PC-9 (cell line): ENCODE measurements at regions not wholly inside any gene's neighbourhood (a gene's known extent, or its start where the extent isn't known, plus 50 kb on each side); places are given as distances from the start of the nearest gene placed in this dataset.

Source experiments
- CTCF ChIP-seq: fragments of 200-600 bp; sonication (generic); conservative IDR thresholded peaks from 2 replicates; pipeline ENCODE4 v1.6.1; 2017; ENCODE audit warnings: mixed run types, antibody characterized with exemption, mild to moderate bottlenecking, moderate library complexity
- EZH2 ChIP-seq: fragments of 200-600 bp; sonication (generic); IDR thresholded peaks from 2 replicates; pipeline ENCODE4 v1.8.0; 2017; ENCODE audit warnings: antibody characterized with exemption, low read depth

GRCh38 chr12:46433829-46434228, 61.3 kb upstream of the SLC38A2 start:
- TF ChIP-seq CTCF (no peak), EZH2 (no peak)
